Upper lobe of left lung (tissue), 6 donors: ENCODE measurements at regions not wholly inside any gene's neighbourhood (a gene's known extent, or its start where the extent isn't known, plus 50 kb on each side); places are given as distances from the start of the nearest gene placed in this dataset.

Source experiments
- ATAC-seq, 2 donors: fragments of 200-7000 bp; cut with Tn5 transposase; one replicate each; pipeline ENCODE4 v1.9.1; 2022; ENCODE audit warnings: mild to moderate bottlenecking in 2 of 2, moderate library complexity in 2 of 2; ENCODE audit not compliant: low FRiP score in 2 of 2
- DNase-seq, 2 donors: peaks; one replicate each; pipeline ENCODE4 v3.0.0-alpha.2; 2019 to 2020
- H3K27ac ChIP-seq, 4 donors: fragments of 200-600 bp; sonication (generic); one replicate each; pipeline ENCODE4 v1.5.1; 2016 to 2019
- H3K27me3 ChIP-seq, 4 donors: fragments of 200-600 bp; sonication (generic); one replicate each; pipeline ENCODE4 v1.5.1; 2017 to 2019
- H3K36me3 ChIP-seq, 4 donors: fragments of 200-600 bp; sonication (generic); one replicate each; pipeline ENCODE4 v1.5.1; 2016 to 2019
- H3K4me1 ChIP-seq, 4 donors: fragments of 200-600 bp; sonication (generic); one replicate each; pipeline ENCODE4 v1.5.1; 2018 to 2019
- H3K4me3 ChIP-seq, 4 donors: fragments of 200-600 bp; sonication (generic); one replicate each; pipeline ENCODE4 v1.5.1; 2017 to 2019; ENCODE audit warnings: mild to moderate bottlenecking in 2 of 4, moderate library complexity in 1 of 4
- H3K9me3 ChIP-seq, 4 donors: fragments of 200-600 bp; sonication (generic); one replicate each; pipeline ENCODE4 v1.5.1; 2018 to 2019
- EP300 ChIP-seq, 4 donors: sonication (generic); formaldehyde crosslinking; IDR thresholded peaks; one replicate each; pipeline ENCODE4 v1.5.1; 2017; ENCODE audit warnings: antibody characterized with exemption in 4 of 4, control low read depth in 2 of 4
- POLR2A ChIP-seq, 4 donors: fragments of 450-650 bp; IDR thresholded peaks; one replicate each; pipeline ENCODE4 v1.5.1; 2016 to 2017; ENCODE audit warnings: antibody characterized with exemption in 4 of 4, mild to moderate bottlenecking in 2 of 4
- POLR2AphosphoS5 ChIP-seq, 2 donors: sonication (generic); formaldehyde crosslinking; IDR thresholded peaks; one replicate each; pipeline ENCODE4 v1.5.1; 2017; ENCODE audit warnings: antibody characterized with exemption in 2 of 2
- WGBS, 2 donors: methylation state at CpG; one replicate each; pipeline ENCODE4 v1.1.5; 2017 to 2018; 5-methylcytosine and 5-hydroxymethylcytosine counted together
- TF ChIP-seq, protein P1 (sequence below), 6 experiments: fragments of 450-650 bp in 4 of 6; fragments of 200-600 bp in 2 of 6; sonication (generic) in 2 of 6; IDR thresholded peaks; one replicate each; pipeline ENCODE4 v1.5.1; 2016 to 2019; ENCODE audit warnings: antibody characterized with exemption in 6 of 6
- donor health status: DM: no; HTN: no; CAD: no; lungs with moderate emphysema.
- donor health status: DM: no; HTN: yes; CAD: no; lungs with severe emphysema.

DNA sequence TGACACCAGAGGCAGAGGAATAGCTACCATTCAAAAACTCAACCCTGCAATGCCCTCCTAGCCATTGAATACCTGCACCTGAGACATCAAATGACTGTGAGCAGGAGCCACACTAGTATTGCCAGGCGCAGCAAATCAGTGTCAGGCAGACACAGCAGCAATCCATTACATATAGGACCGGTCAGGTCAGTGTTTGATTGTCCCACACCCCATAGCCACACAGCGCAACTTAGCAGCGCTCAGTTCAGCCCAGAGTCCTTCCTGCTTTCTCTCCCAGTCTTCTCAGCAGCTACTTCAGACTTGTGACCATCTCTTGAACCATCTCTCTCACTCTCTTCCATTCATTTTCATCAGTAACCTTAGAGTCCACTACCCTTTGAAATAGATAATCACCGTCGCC lies 181.6 kb upstream of the GPR12 start:
- 78 to 80% methylated on average over 6 of the region's 6 CpGs for WGBS, 2 donors
- H3K36me3 ChIP-seq: no peaks in the 10 kb centered on the region
- ATAC-seq: peak in 1 of 2 donors; percentile 24
- no peaks in the 10 kb centered on the region for H3K9me3 ChIP-seq
- H3K27ac ChIP-seq: no peak overlapping the region
- H3K4me3 ChIP-seq: no peak overlapping the region
- H3K27me3 ChIP-seq: no peaks in the 10 kb centered on the region
- H3K4me1 ChIP-seq: no peaks in the 10 kb centered on the region
- TF ChIP-seq, protein P1, sequence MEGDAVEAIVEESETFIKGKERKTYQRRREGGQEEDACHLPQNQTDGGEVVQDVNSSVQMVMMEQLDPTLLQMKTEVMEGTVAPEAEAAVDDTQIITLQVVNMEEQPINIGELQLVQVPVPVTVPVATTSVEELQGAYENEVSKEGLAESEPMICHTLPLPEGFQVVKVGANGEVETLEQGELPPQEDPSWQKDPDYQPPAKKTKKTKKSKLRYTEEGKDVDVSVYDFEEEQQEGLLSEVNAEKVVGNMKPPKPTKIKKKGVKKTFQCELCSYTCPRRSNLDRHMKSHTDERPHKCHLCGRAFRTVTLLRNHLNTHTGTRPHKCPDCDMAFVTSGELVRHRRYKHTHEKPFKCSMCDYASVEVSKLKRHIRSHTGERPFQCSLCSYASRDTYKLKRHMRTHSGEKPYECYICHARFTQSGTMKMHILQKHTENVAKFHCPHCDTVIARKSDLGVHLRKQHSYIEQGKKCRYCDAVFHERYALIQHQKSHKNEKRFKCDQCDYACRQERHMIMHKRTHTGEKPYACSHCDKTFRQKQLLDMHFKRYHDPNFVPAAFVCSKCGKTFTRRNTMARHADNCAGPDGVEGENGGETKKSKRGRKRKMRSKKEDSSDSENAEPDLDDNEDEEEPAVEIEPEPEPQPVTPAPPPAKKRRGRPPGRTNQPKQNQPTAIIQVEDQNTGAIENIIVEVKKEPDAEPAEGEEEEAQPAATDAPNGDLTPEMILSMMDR (IDR thresholded peaks at IDR 0.05): no peak
- no peak for TF ChIP-seq POLR2A (IDR thresholded peaks at IDR 0.05)
- no peak for TF ChIP-seq EP300 (IDR thresholded peaks at IDR 0.05)
- no peak for TF ChIP-seq POLR2AphosphoS5 (IDR thresholded peaks at IDR 0.05)
- no peak for DNase-seq

DNA sequence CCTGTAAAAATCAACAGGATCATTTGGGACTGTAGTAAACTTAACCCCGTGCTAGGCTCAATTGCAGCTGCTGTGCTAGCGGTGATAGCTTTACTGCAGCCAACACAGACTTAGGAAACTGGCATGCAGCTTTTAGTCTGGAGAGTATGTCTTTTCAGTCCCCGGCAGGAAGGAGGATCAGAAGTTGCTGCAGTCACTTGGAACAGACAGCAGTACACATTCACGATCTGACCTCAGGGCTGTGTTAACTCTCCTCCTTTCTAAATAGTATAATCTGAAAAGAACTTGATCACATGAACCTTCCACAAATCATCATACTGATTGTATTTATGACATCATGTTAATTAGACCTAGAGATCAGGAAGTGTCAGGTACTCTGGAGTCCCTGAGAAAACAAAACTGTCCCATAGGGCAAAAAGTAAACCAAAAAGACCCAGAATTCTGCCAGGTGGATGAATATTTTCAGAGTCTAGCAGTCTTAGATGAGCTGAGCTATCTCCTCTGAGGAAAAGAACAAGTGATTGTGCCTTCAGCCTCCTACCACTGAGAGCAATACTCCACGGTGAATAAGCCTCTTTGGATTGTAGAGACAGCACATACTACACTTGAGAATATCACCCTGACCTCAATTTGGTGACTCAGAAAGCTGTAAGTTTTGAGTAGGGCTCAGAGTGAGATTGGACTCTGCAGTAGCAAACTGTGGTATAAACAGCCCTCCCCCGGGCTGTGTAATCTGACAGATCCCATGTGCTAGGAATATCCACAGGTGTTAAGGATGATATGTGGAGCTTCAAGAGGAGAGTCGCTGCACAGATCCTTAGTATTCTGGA lies 181.0 kb upstream of the GPR12 start:
- TF ChIP-seq POLR2AphosphoS5 (IDR thresholded peaks at IDR 0.05) (no peak), EP300 (IDR thresholded peaks at IDR 0.05) (no peak), POLR2A (IDR thresholded peaks at IDR 0.05) (no peak)
- TF ChIP-seq, protein P1 (IDR thresholded peaks at IDR 0.05): no peak
- DNase-seq: no peak
- ATAC-seq: peak; percentile 52 to 65
- Histone ChIP-seq H3K27ac (no peak overlapping the region), H3K9me3 (no peaks in the 10 kb centered on the region), H3K4me3 (no peak overlapping the region), H3K4me1 (no peaks in the 10 kb centered on the region), H3K36me3 (no peaks in the 10 kb centered on the region), H3K27me3 (no peaks in the 10 kb centered on the region)
- WGBS, 2 donors: 56 to 62% methylated on average over 7 of the region's 7 CpGs

DNA sequence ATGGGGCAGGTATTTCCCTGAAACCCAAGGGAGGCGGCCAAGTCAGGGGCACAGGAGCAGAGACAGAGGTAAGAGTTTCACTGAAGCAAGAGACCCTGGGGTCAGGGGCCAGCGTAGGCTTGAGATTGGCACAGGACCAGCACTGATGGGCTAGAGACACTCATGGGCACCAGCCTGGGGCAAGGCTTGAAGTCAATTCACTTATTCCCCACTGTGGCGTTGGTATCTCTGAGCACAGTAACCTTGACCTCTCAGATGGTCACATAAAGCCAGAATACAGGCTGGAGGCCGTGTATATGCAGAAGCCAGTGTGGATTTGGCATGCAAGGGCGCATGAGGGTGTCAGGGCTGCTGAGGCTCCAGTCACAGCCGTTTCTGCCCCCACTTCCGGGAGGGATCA lies 173.5 kb upstream of the GPR12 start:
- no peak for TF ChIP-seq POLR2A (IDR thresholded peaks at IDR 0.05)
- no peaks in the 10 kb centered on the region for H3K27me3 ChIP-seq
- no peaks in the 10 kb centered on the region for H3K36me3 ChIP-seq
- no peak overlapping the region for H3K4me3 ChIP-seq
- WGBS, 2 donors: 84 to 85% methylated on average over 2 to 7 of the region's 7 CpGs
- H3K4me1 ChIP-seq: peaks cover 0 to 5% (median 4%) of the 10 kb centered on the region in 4 donors
- H3K9me3 ChIP-seq: no peaks in the 10 kb centered on the region
- ATAC-seq (no peak), DNase-seq (no peak)
- no peak overlapping the region for H3K27ac ChIP-seq

DNA sequence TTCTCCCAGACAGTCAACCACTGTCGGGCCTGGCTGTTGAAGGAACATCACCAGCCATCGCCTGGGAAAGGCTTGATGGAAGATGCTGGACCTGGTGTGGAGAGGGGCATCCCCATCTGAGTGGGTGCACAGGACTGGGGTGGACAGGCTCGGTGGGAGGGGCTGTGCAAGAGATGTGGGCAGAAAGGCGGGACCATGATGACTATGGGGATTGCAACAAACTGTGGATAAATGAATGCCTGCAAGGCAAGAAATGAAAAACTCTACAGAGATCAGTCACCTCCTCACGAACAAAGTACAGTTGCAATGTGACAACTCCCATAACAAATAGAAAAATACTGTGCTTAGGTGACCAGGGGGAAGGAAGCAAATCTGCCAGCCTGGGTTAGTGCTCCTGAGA lies 171.9 kb upstream of the GPR12 start:
- Histone ChIP-seq H3K4me1 (peaks cover 0 to 5% (median 4%) of the 10 kb centered on the region in 4 donors), H3K4me3 (no peak overlapping the region), H3K36me3 (no peaks in the 10 kb centered on the region), H3K27ac (no peak overlapping the region), H3K27me3 (no peaks in the 10 kb centered on the region), H3K9me3 (no peaks in the 10 kb centered on the region)
- ATAC-seq (no peak), DNase-seq (no peak)
- TF ChIP-seq, protein P1 (IDR thresholded peaks at IDR 0.05): no peak
- TF ChIP-seq POLR2A (IDR thresholded peaks at IDR 0.05): no peak
- WGBS, 2 donors: 73 to 86% methylated on average over 5 of the region's 5 CpGs

DNA sequence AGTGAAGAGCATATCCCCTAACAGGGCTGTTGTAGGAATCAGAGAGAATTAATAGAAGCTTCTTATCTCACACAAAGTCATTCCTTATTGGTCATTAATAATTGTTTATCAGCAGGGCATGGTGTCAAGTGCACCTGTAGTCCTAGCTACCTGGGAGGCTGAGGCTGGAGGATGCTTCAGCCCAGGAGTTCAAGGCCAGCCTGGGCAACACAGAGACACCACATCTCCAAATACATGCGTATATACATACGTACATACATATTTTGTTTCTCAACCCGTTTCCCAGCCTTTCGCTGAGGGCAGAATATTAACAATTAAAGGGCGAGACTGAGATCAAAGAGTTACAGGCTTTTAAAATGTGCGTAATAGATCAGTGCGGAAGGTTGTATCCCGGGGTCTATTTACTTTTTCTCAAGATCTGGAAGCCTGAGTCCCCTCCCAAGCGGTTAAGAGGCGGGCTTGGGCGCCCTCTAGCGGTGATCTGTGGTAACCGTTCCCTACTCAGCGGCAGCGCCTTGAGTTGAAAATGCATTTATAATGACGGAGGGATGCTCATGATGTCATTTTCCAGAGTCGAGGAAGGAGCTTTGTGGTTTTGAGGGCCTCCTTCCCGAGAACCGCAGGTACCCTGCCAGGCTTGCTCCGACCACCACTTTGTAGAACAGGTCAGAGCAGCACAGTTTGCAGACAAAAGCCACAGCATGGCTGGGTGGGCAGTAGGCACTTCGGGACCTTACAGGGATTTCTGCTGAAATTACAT lies 169.6 kb upstream of the GPR12 start:
- no peaks in the 10 kb centered on the region for H3K27me3 ChIP-seq
- DNase-seq (peak in 1 of 2 donors; percentile 47), ATAC-seq (peak in 1 of 2 donors; percentile 85)
- no peak overlapping the region for H3K4me3 ChIP-seq
- no peaks in the 10 kb centered on the region for H3K36me3 ChIP-seq
- WGBS, 2 donors: 13 to 17% methylated on average over 19 to 21 of the region's 21 CpGs
- no peak overlapping the region for H3K27ac ChIP-seq
- no peak for TF ChIP-seq POLR2A (IDR thresholded peaks at IDR 0.05)
- TF ChIP-seq, protein P1 (IDR thresholded peaks at IDR 0.05): peak; percentile 57 to 89 (median 80)
- H3K9me3 ChIP-seq: no peaks in the 10 kb centered on the region
- peaks cover 0 to 5% (median 4%) of the 10 kb centered on the region in 4 donors for H3K4me1 ChIP-seq
